Glutamatergic neuron (in vitro differentiated cells): ENCODE measurements at regions not wholly inside any gene's neighbourhood (a gene's known extent, or its start where the extent isn't known, plus 50 kb on each side); places are given as distances from the start of the nearest gene placed in this dataset.

Experiments used
- DNase-seq: peaks from one replicate; pipeline ENCODE4 v3.0.0; 2022
- H3K27ac Mint-ChIP-seq: one replicate; pipeline ENCODE4 v1.8.0; 2020; ENCODE audit warnings: mild to moderate bottlenecking, mixed read lengths, inconsistent platforms; ENCODE audit not compliant: unreplicated experiment
- H3K27me3 Mint-ChIP-seq: one replicate; pipeline ENCODE4 v1.8.0; 2020; ENCODE audit warnings: mild to moderate bottlenecking, moderate library complexity, mixed read lengths, inconsistent platforms; ENCODE audit not compliant: unreplicated experiment
- H3K36me3 Mint-ChIP-seq: one replicate; pipeline ENCODE4 v1.8.0; 2020; ENCODE audit warnings: mild to moderate bottlenecking, mixed read lengths, inconsistent platforms; ENCODE audit not compliant: unreplicated experiment
- H3K4me1 Mint-ChIP-seq: one replicate; pipeline ENCODE4 v1.8.0; 2020; ENCODE audit warnings: mild to moderate bottlenecking, low read depth, mixed read lengths, inconsistent platforms; ENCODE audit not compliant: unreplicated experiment
- H3K4me3 Mint-ChIP-seq: one replicate; pipeline ENCODE4 v1.8.0; 2020; ENCODE audit warnings: mild to moderate bottlenecking, mixed read lengths, inconsistent platforms; ENCODE audit not compliant: unreplicated experiment
- H3K9me3 Mint-ChIP-seq: one replicate; pipeline ENCODE4 v1.8.0; 2020; ENCODE audit warnings: mild to moderate bottlenecking, moderate library complexity, mixed read lengths, inconsistent platforms; ENCODE audit not compliant: unreplicated experiment
- TF ChIP-seq, protein P1 (sequence below): fragments of 200-600 bp; sonication (generic); IDR thresholded peaks from one replicate; pipeline ENCODE4 v1.5.0; 2021; ENCODE audit not compliant: partially characterized antibody, unreplicated experiment

DNA sequence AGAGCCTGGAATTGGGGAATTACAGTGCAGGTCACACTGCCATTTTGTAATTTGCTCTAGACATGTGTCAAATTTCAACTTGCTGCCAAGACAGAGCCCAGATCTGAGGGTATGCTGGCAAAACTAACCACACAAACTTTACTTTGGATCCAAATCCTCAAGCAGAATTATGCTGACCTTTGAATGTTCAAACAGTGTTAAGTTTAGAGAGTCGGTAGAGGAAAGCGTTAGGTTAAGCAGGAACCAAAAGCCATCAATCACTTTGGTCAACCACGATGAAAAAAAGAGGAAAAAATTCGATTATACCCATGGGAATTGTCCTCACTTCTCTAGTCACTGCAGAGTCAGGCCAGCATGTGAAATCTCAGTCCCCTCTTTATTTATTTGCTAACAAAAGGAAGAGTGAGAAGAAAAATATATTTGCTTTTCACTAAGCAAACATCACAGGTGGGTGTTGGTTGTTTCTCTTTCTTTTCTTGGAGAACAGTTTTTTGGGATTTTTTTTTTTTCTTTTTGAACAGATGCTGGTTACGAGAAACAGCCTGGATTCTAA is 105.1 kb upstream of the ADGRF1 start:
- H3K27ac Mint-ChIP-seq: no peak overlapping the region
- peaks cover 2% of the 10 kb centered on the region for H3K9me3 Mint-ChIP-seq
- no peak for DNase-seq
- no peaks in the 10 kb centered on the region for H3K36me3 Mint-ChIP-seq
- H3K4me3 Mint-ChIP-seq: no peak overlapping the region
- H3K4me1 Mint-ChIP-seq: peaks cover 2% of the 10 kb centered on the region
- TF ChIP-seq, protein P1, sequence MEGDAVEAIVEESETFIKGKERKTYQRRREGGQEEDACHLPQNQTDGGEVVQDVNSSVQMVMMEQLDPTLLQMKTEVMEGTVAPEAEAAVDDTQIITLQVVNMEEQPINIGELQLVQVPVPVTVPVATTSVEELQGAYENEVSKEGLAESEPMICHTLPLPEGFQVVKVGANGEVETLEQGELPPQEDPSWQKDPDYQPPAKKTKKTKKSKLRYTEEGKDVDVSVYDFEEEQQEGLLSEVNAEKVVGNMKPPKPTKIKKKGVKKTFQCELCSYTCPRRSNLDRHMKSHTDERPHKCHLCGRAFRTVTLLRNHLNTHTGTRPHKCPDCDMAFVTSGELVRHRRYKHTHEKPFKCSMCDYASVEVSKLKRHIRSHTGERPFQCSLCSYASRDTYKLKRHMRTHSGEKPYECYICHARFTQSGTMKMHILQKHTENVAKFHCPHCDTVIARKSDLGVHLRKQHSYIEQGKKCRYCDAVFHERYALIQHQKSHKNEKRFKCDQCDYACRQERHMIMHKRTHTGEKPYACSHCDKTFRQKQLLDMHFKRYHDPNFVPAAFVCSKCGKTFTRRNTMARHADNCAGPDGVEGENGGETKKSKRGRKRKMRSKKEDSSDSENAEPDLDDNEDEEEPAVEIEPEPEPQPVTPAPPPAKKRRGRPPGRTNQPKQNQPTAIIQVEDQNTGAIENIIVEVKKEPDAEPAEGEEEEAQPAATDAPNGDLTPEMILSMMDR: no peak
- H3K27me3 Mint-ChIP-seq: no peaks in the 10 kb centered on the region

- H3K9me3 Mint-ChIP-seq: peaks cover 2% of the 10 kb centered on the region
- H3K4me3 Mint-ChIP-seq: no peak overlapping the region
- H3K27ac Mint-ChIP-seq: no peak overlapping the region
- DNase-seq: no peak
- H3K4me1 Mint-ChIP-seq: peaks cover 2% of the 10 kb centered on the region
- H3K36me3 Mint-ChIP-seq: no peaks in the 10 kb centered on the region
- TF ChIP-seq, protein P1: no peak
- no peaks in the 10 kb centered on the region for H3K27me3 Mint-ChIP-seq
Measured at GRCh38 chr6:47146431-47147174, 104.5 kb upstream of the ADGRF1 start.

- Mint-ChIP-seq H3K4me1 (peaks cover 2% of the 10 kb centered on the region), H3K4me3 (no peak overlapping the region)
- DNase-seq: no peak
Measured at GRCh38 chr6:47145212-47145611, 103.1 kb upstream of the ADGRF1 start.

DNA sequence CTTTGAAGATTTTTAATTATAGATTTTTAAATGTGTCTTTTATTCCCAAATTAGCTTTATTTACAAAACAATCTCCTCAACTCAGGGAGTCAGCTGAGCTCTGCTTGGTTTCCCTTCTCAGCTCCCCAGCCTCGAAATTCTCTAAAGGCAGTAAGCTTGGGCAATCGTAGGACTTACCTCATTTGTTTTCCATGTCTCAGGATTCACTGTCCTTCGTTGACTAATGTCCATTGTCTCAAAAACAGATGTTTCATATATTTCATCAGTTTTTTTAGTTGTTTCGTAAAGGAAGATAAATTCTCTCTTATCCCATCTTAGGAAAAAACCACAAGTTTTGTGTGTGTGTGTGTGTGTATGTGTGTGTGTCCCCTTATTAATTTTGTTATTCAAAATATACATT is 102.2 kb upstream of the ADGRF1 start:
- no peaks in the 10 kb centered on the region for H3K27me3 Mint-ChIP-seq
- TF ChIP-seq, protein P1: no peak
- H3K27ac Mint-ChIP-seq: no peak overlapping the region
- peaks cover 2% of the 10 kb centered on the region for H3K9me3 Mint-ChIP-seq
- peaks cover 2% of the 10 kb centered on the region for H3K4me1 Mint-ChIP-seq
- H3K4me3 Mint-ChIP-seq: no peak overlapping the region
- no peak for DNase-seq
- no peaks in the 10 kb centered on the region for H3K36me3 Mint-ChIP-seq

More at GRCh38 chr6:47145212-47145611, 103.1 kb upstream of the ADGRF1 start:
- H3K27ac Mint-ChIP-seq: no peak overlapping the region
- peaks cover 2% of the 10 kb centered on the region for H3K9me3 Mint-ChIP-seq
- TF ChIP-seq, protein P1: no peak
- no peaks in the 10 kb centered on the region for H3K36me3 Mint-ChIP-seq
- no peaks in the 10 kb centered on the region for H3K27me3 Mint-ChIP-seq

DNA sequence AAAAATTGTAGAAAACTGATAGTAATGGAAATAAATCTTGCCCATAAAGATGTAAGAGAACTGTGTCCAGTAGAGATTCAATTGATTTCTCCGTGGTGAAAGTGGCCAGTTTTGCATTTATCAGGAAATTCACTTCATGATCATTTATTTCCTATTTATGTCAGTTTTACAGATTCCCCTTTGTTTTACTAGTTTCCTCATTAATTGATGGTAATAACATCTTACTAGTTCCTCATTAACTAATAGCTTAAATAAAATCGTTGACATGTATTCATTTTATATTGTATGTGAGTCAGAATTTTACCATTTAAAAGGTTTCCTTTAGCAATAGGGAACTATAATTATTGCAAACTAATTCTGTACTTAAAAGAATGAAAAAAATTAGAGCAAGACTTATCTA is 99.8 kb upstream of the ADGRF1 start:
- no peak overlapping the region for H3K27ac Mint-ChIP-seq
- TF ChIP-seq, protein P1: no peak
- no peak for DNase-seq
- H3K4me1 Mint-ChIP-seq: peaks cover 3% of the 10 kb centered on the region
- no peaks in the 10 kb centered on the region for H3K36me3 Mint-ChIP-seq
- H3K9me3 Mint-ChIP-seq: peaks cover 2% of the 10 kb centered on the region
- H3K4me3 Mint-ChIP-seq: no peak overlapping the region
- no peaks in the 10 kb centered on the region for H3K27me3 Mint-ChIP-seq
